GM19463 (cell line): ENCODE measurements at regions not wholly inside any gene's neighbourhood (a gene's known extent, or its start where the extent isn't known, plus 50 kb on each side); places are given as distances from the start of the nearest gene placed in this dataset.
"Not testable (repeated sequence)": the region's sequence is repeated elsewhere in the genome, so short reads cannot be mapped to it uniquely, and the experiment has no call there.

Experiments
- ATAC-seq: cut with Tn5 transposase; IDR thresholded peaks from one replicate; pipeline ENCODE4 v1.9.1; 2021; ENCODE audit warnings: mild to moderate bottlenecking, moderate library complexity; ENCODE audit not compliant: unreplicated experiment

DNA sequence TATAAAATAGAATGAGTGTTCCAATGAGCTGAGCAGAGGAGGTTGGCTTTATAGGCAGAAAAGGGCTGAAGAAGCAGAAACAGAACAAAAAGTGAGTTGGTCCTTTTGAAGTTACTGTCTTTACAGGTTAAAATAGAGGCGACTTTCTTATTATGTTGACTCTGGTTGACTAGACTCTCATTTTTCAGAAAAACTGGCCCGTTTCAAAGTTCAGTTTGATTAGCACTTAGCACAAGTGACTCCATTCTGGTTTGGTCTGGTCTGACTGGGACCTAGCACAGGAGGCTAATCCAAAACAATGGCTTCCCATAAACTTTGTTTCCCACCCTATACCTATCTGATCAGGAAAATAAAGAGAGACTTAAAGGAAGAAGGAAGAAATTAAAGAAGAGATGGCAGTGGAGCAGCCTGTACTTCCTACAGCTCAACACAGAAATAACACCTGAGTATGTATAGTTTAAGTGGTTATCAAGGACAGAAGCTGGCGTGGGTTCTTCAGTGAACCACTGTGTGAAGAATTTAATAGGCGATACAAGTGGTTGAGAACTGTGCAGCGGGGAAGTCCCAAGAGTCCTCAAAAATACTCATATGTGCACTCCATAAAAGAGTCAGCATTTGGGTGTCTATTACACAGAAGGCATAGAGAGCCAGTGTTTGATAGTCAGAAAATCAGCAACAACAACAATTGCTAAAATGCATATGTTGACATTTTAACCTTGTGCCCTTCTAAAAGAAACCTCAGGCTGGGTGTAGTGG is 554.8 kb upstream of the HTR2C start:
- ATAC-seq, result no peak

- no peak for ATAC-seq
Measured at GRCh38 chrX:114017086-114017485, 566.8 kb upstream of the HTR2C start.

DNA sequence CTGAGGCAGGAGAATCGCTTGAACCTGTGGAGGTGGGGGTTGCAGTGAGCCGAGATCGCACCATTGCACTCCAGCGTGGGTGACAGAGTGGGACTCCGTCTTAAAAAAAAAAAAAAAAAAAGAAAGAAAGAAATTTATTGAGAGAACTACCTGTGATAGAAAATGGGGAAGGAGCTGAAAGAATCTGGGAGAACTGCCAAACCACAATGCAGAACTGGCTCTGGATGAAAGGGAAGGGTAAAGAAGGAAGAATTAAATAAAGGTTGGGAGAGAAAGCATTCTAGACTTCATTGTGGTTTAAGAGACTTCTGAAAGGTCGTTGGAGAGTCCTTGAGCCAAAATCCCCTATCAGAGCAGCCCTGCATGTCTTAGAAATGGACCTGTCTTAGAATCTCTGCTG is 567.9 kb upstream of the HTR2C start:
- ATAC-seq, result no peak

DNA sequence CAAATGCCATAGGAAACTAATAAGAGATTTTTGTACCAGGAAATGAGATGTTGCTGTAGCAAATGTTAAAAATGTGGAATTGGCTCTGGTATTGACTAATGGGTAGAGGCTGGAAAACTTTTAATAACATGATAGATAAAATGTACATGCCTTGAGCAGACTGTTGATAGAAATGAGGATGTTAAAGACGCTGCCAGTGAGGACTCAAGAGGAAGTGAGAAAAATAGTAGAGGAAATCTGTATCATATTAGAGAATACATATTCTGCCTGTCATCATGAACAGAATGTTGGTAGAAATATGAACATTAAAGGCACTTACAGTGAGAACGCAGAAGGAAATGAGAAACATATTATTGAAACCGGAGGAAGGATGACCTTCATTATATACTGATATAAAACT is 577.2 kb upstream of the HTR2C start:
- no peak for ATAC-seq

GRCh38 chrX:113996781-113997180 is 587.1 kb upstream of the HTR2C start:
- no peak for ATAC-seq

- ATAC-seq, result not testable (repeated sequence)
Measured at GRCh38 chrX:113991720-113992119, 592.2 kb upstream of the HTR2C start.

DNA sequence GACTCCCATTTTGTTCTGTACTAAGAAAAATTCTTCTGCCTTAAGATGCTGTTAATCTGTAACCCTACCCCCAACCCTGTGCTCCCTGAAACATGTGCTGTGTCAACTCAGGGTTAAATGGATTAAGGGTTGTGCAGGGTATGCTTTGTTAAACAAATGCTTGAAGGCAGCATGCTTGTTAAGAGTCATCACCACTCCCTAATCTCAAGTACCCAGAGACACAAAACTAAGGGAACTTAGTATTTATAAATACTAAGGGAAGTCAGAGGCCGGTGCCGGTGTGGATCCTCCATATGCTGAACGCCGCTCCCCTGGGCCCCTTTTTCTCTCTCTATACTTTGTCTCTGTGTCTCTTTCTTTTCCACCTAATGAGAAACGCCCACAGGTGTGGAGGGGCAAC is 593.2 kb upstream of the HTR2C start:
- not testable (repeated sequence) for ATAC-seq

GRCh38 chrX:113988315-113988935 is 595.5 kb upstream of the HTR2C start:
- ATAC-seq, result not testable (repeated sequence)

- ATAC-seq, result no peak
Measured at GRCh38 chrX:113986427-113986826, 597.5 kb upstream of the HTR2C start.

- no peak for ATAC-seq
Measured at GRCh38 chrX:113982766-113983165, 601.1 kb upstream of the HTR2C start.

DNA sequence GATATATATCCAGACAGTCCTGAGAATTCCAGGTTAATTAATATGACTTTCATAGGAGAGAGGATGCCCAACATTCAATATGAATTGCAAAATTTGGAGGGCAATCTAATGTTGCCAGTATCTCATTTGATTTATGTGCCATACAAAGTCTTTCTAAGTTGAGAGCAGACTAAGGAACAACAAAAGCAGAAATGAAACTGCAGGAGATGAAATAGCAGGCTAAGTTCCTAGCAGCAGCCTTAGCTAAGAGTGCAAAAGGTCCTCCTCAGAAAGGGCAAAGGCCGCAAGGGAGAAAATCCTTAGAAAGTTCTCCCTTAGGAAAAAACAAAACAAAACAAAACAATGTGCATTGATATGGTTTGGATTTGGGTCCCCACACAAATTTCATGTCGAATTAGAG is 602.9 kb upstream of the HTR2C start:
- no peak for ATAC-seq

DNA sequence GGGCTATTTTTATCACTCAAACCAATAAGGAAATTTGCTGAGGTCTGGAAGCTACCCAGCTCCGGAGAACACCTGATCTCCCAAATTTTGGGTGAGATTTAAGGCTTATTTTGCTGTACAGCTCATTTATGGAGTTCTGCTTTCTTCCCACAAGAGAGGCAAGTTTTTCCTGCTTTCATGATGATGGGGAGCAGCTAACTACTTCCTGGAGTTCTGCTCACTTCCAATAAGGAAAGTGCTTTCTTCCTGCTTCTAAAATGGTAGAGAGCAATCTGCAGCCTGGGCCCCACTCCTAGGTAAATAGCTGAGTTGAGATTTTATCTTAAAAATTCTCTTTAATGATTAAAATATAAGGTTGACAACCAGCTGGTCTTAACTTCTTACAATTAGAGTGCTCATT is 606.0 kb upstream of the HTR2C start:
- no peak for ATAC-seq

DNA sequence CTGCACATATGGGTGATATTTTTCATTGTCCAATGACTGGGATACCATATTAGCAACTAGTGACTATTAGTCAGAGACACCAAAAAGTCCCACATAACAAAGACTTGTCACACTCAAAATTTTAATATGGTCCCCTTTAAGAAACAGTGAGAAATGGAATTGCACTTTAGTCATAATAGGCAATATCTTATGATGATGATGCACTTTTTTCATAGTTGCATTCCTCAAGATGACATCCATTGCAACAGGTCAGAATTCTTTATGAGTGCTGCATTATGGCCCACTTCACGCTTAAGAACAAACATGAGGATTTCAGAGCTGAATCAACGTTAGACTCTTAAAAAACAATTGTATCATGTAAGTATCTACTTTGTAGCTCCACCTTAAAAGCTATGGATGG is 608.4 kb upstream of the HTR2C start:
- no peak for ATAC-seq

GRCh38 chrX:113974881-113975280 is 609.0 kb upstream of the HTR2C start:
- no peak for ATAC-seq

DNA sequence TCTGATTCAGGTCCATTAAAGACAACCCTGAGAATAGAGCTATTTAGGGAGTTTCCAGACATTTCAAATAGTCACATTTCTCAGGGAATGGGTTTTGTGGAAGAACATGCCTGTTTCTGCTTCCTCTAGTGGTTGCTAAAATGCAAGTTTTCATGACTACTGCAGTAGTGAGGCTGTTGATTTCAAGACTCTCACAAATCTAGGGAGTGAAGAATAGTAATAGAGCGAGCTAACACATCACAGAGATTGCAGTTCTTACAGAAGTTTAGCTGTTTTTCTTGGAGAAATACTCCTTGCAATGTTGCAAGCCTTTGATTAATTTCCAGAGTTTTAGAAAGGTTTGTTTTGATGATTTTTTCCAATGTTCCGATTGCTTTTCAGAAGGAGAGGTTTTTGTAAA is 610.2 kb upstream of the HTR2C start:
- ATAC-seq, result no peak

DNA sequence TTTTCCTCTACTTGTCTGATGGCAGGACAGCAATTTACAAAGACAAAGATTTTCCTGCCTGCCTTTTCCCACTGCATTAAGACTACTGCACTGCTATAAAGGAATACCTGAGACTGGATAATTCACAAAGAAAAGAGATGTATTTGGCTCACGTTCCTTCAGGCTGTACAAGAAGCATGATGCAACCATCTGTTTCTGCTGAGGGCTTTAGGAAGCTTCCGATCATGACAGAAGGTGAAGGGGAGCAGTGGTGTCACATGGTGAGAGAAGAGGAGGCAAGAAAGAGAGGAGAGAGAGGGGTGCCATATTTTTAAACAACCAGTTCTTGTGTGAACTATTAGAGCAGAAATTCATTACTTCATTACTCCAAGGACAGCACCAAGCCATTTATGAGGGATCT is 617.1 kb upstream of the HTR2C start:
- no peak for ATAC-seq

- ATAC-seq, result no peak
Measured at GRCh38 chrX:113962343-113962742, 621.5 kb upstream of the HTR2C start.

DNA sequence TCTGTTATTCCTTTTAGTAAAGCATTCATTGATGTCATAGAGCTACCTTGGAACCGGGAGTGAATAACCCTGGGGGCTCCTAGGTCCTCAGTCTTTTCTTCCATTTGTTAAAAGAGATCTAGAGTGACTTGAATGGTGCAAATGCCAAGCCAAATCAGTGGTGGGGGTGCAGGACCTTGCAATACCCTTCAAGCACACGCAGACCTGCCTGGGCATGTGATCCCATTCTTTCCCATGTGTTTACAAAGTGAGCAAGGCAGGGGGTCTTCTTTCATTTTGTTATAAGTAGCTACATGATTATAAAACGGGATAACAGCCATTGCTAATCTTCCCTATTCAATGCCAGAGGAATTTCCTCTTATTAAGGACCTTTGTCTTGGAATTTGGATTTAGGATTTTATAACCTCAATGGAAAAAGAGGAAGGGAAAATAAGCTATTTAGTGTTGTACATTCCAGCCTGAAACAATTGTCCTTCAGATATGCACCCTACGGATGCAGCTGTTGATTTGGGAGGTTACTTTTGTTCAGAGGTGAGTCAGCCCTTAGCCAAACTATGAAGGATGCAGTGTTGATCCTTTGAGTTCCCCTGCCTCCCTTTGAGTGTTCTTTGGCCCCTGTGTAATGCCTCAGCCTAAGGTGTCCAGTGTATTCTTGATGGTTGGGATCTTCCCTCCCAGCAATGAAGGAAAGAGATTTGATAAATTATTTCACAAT is 623.8 kb upstream of the HTR2C start:
- no peak for ATAC-seq

DNA sequence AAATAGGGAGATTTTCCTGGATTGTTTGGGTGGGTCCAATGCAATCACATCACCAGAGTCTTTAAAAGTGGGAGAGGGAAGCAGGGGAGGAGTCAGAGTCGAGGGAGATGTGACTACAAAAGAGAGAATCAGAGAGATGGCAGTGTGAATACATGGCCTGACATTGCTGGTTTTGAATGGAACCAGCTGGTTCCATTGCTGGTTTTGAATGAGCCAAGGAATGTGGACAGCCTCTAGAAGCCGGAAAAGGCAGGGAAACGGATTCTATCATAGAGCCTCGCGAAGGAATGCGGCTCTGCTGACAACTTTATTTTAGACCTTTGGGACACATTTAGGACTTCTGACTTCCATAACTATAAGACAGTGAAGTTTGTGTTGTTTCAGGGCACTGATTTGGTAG is 627.0 kb upstream of the HTR2C start:
- ATAC-seq, result no peak

GRCh38 chrX:113954297-113954696 is 629.6 kb upstream of the HTR2C start:
- ATAC-seq, result no peak

GRCh38 chrX:113950081-113950678 is 633.7 kb upstream of the HTR2C start:
- no peak for ATAC-seq

- ATAC-seq, result no peak
Measured at GRCh38 chrX:113947548-113947947, 636.3 kb upstream of the HTR2C start.
